ENCODE measurements at regions not wholly inside any gene's neighbourhood (a gene's known extent, or its start where the extent isn't known, plus 50 kb on each side); places are given as distances from the start of the nearest gene placed in this dataset.

DNA sequence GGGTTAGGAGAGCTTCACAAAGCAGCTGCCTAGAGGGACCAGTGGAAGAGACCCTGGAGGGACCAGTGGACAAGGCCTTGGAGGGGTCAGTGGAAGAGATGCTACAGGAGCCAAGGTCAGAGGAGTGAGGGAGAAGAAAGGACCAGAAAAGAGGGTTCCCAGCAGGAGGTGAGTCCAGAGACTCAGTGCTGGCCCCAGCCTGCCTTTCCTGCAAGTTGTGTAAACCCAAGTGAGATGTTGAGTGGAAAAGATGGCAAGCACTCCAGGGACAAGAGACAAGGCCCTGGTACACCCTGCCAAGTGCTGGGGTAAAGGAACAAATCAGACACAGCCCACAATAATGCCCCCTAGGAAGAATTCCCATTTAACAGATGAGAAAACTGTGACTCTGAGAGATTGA, 94.4 kb downstream of the TTC32 start:
- TF ChIP-seq, protein P1, sequence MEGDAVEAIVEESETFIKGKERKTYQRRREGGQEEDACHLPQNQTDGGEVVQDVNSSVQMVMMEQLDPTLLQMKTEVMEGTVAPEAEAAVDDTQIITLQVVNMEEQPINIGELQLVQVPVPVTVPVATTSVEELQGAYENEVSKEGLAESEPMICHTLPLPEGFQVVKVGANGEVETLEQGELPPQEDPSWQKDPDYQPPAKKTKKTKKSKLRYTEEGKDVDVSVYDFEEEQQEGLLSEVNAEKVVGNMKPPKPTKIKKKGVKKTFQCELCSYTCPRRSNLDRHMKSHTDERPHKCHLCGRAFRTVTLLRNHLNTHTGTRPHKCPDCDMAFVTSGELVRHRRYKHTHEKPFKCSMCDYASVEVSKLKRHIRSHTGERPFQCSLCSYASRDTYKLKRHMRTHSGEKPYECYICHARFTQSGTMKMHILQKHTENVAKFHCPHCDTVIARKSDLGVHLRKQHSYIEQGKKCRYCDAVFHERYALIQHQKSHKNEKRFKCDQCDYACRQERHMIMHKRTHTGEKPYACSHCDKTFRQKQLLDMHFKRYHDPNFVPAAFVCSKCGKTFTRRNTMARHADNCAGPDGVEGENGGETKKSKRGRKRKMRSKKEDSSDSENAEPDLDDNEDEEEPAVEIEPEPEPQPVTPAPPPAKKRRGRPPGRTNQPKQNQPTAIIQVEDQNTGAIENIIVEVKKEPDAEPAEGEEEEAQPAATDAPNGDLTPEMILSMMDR (IDR thresholded peaks at IDR 0.05): no peak
- TF ChIP-seq, protein P2, sequence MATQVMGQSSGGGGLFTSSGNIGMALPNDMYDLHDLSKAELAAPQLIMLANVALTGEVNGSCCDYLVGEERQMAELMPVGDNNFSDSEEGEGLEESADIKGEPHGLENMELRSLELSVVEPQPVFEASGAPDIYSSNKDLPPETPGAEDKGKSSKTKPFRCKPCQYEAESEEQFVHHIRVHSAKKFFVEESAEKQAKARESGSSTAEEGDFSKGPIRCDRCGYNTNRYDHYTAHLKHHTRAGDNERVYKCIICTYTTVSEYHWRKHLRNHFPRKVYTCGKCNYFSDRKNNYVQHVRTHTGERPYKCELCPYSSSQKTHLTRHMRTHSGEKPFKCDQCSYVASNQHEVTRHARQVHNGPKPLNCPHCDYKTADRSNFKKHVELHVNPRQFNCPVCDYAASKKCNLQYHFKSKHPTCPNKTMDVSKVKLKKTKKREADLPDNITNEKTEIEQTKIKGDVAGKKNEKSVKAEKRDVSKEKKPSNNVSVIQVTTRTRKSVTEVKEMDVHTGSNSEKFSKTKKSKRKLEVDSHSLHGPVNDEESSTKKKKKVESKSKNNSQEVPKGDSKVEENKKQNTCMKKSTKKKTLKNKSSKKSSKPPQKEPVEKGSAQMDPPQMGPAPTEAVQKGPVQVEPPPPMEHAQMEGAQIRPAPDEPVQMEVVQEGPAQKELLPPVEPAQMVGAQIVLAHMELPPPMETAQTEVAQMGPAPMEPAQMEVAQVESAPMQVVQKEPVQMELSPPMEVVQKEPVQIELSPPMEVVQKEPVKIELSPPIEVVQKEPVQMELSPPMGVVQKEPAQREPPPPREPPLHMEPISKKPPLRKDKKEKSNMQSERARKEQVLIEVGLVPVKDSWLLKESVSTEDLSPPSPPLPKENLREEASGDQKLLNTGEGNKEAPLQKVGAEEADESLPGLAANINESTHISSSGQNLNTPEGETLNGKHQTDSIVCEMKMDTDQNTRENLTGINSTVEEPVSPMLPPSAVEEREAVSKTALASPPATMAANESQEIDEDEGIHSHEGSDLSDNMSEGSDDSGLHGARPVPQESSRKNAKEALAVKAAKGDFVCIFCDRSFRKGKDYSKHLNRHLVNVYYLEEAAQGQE (IDR thresholded peaks at IDR 0.05; ENCODE audit: insufficient read depth in 1 of 2, low read depth in 2 of 2, low read length in 1 of 2): no peak
